HCT116 (cell line): ENCODE measurements at regions not wholly inside any gene's neighbourhood (a gene's known extent, or its start where the extent isn't known, plus 50 kb on each side); places are given as distances from the start of the nearest gene placed in this dataset.

Experiments used
- ATAC-seq: fragments of 200-7000 bp; cut with Tn5 transposase; 2 replicates; pipeline ENCODE4 v1.9.1; 2020; ENCODE audit warnings: mild to moderate bottlenecking, moderate library complexity
- BruUV-seq: library from RNA; stranded (reverse); fragments of 400-500 nt; replicated peaks from 2 replicates; lab custom pipeline; 2021; lab: Mats Ljungman, UMichigan
- CTCF ChIA-PET: fragments of 300-600 bp; sonication (Branson Sonifier 250); formaldehyde crosslinking; loops from one replicate; lab custom pipeline; 2021; ENCODE audit warnings: antibody characterized with exemption; lab: Charles Lee
- POLR2A ChIA-PET: fragments of 300-600, 350-600 bp; sonication (Branson Sonifier 250); formaldehyde crosslinking; loops from one replicate; lab custom pipeline; 2021; ENCODE audit warnings: antibody characterized with exemption; lab: Charles Lee
- RAD21 ChIA-PET, 2 experiments: fragments of 300-600 bp; sonication (Branson Sonifier 250); formaldehyde crosslinking; loops; one replicate each; lab custom pipeline; 2023; ENCODE audit warnings: low total read pairs in 2 of 2; ENCODE audit not compliant: uncharacterized antibody in 2 of 2, unreplicated experiment in 2 of 2, low non-redundant PET in 1 of 2; lab: Charles Lee
- DNase-seq: peaks from one replicate; pipeline ENCODE4 v3.0.0-alpha.2; 2010; ENCODE audit warnings: low read depth, low spot score
- H2AFZ ChIP-seq: fragments of 200-600 bp; shearing (Covaris generic), sonication (generic); 2 replicates; pipeline ENCODE4 v1.6.1; 2017; ENCODE audit warnings: low read depth, mixed run types, mixed read lengths, antibody characterized with exemption, low read length; ENCODE audit not compliant: poor library complexity, severe bottlenecking
- H3K27ac ChIP-seq: 2 replicates; pipeline ENCODE4 v1.5.1; 2012; ENCODE audit warnings: low read depth, low read length
- H3K27me3 ChIP-seq: fragments of 200-600 bp; sonication (generic); 2 replicates; pipeline ENCODE4 v1.6.1; 2016; ENCODE audit warnings: mixed run types, low read length, mixed read lengths; ENCODE audit not compliant: insufficient read depth
- H3K36me3 ChIP-seq, 2 experiments: fragments of 200-500 bp in 1 of 2; fragments of 200-600 bp in 1 of 2; sonication (Bioruptor generic) in 1 of 2; sonication (generic) in 1 of 2; 2 replicates each; pipeline versions ENCODE4 v1.5.1 to v1.6.1; 2014 to 2016; ENCODE audit warnings: low read length in 2 of 2, inconsistent platforms in 1 of 2, mixed read lengths in 1 of 2, mixed run types in 1 of 2; ENCODE audit not compliant: insufficient read depth in 2 of 2, control insufficient read depth in 1 of 2
- H3K4me1 ChIP-seq, 2 experiments: fragments of 200-600 bp in 1 of 2; sonication (generic) in 1 of 2; 2 replicates each; pipeline versions ENCODE4 v1.5.1 to v1.6.1; 2012 to 2017; ENCODE audit warnings: low read length in 2 of 2, inconsistent platforms in 1 of 2, mild to moderate bottlenecking in 1 of 2, mixed read lengths in 1 of 2, mixed run types in 1 of 2, moderate library complexity in 1 of 2; ENCODE audit not compliant: insufficient read depth in 2 of 2, control insufficient read depth in 1 of 2
- H3K4me2 ChIP-seq: fragments of 200-600 bp; sonication (generic); 2 replicates; pipeline ENCODE4 v1.6.1; 2017; ENCODE audit warnings: mixed run types, low read length, mixed read lengths
- H3K4me3 ChIP-seq, 2 experiments: fragments of 200-600 bp in 1 of 2; sonication (generic) in 1 of 2; replicated peaks in 1 of 2; 2 replicates each; pipeline ENCODE4 v1.5.1; 2011 to 2016; ENCODE audit warnings: low read length in 2 of 2, control low read depth in 1 of 2, low read depth in 1 of 2, mild to moderate bottlenecking in 1 of 2, mixed read lengths in 1 of 2, mixed run types in 1 of 2
- H3K79me2 ChIP-seq: fragments of 200-600 bp; sonication (generic); 2 replicates; pipeline ENCODE4 v1.6.1; 2017; ENCODE audit warnings: mild to moderate bottlenecking, mixed run types, low read length, moderate library complexity, mixed read lengths; ENCODE audit not compliant: insufficient read depth
- H3K9ac ChIP-seq: fragments of 200-600 bp; sonication (generic); 2 replicates; pipeline ENCODE4 v1.6.1; 2016; ENCODE audit warnings: low read length, mixed read lengths
- H3K9me2 ChIP-seq: fragments of 200-600 bp; sonication (generic), shearing (Covaris generic); 2 replicates; pipeline ENCODE4 v1.6.1; 2017; ENCODE audit warnings: mixed run types, mild to moderate bottlenecking, moderate library complexity; ENCODE audit not compliant: insufficient read depth
- H3K9me3 ChIP-seq, 2 experiments: fragments of 200-500 bp in 1 of 2; fragments of 200-600 bp in 1 of 2; sonication (Bioruptor generic) in 1 of 2; sonication (generic) in 1 of 2; 2 replicates each; pipeline ENCODE4 v1.6.1; 2014 to 2017; ENCODE audit warnings: low read length in 2 of 2, mixed read lengths in 2 of 2, inconsistent platforms in 1 of 2, low read depth in 1 of 2, mild to moderate bottlenecking in 1 of 2, mixed run types in 1 of 2, moderate library complexity in 1 of 2; ENCODE audit not compliant: control insufficient read depth in 1 of 2, insufficient read depth in 1 of 2
- H4K20me1 ChIP-seq: fragments of 200-600 bp; sonication (generic), shearing (Covaris generic); 2 replicates; pipeline ENCODE4 v1.6.1; 2017; ENCODE audit warnings: mixed run types, mild to moderate bottlenecking, moderate library complexity; ENCODE audit not compliant: insufficient read depth
- EZH2 ChIP-seq: fragments of 200-600 bp; sonication (generic); IDR thresholded peaks from 2 replicates; pipeline ENCODE4 v1.6.1; 2017; ENCODE audit warnings: antibody characterized with exemption, mixed run types
- POLR2AphosphoS5 ChIP-seq: IDR thresholded peaks from 2 replicates; pipeline ENCODE4 v1.6.1; 2011; ENCODE audit warnings: mild to moderate bottlenecking, low read depth, low read length, moderate library complexity
- SIN3A ChIP-seq: IDR thresholded peaks from 2 replicates; pipeline ENCODE4 v1.6.1; 2012; ENCODE audit warnings: low read depth
- ZNF274 ChIP-seq: fragments of 200-500 bp; sonication (Bioruptor generic); IDR thresholded peaks from 2 replicates; pipeline ENCODE4 v1.6.1; 2014; ENCODE audit warnings: mild to moderate bottlenecking, low read depth, low read length, inconsistent platforms
- intact Hi-C: fragments of 100-400 bp; cut with micrococcal nuclease; formaldehyde crosslinking; loops from 2 replicates; pipeline ENCODE4 v1.10.0; 2022
- TF ChIP-seq, protein P1 (sequence below), 3 experiments: fragments of 200-600 bp in 1 of 3; sonication (generic) in 1 of 3; IDR thresholded peaks in 2 of 3; conservative IDR thresholded peaks in 1 of 3; 2 replicates each; pipeline ENCODE4 v1.5.1; 2012 to 2017; ENCODE audit warnings: low read depth in 2 of 3, low read length in 2 of 3, antibody characterized with exemption in 1 of 3, borderline replicate concordance in 1 of 3, control low read depth in 1 of 3, mild to moderate bottlenecking in 1 of 3, mixed read lengths in 1 of 3, mixed run types in 1 of 3, moderate library complexity in 1 of 3; ENCODE audit not compliant: insufficient read depth in 1 of 3
- TF ChIP-seq, protein P2 (sequence below): IDR thresholded peaks from 2 replicates; pipeline ENCODE4 v1.6.1; 2011; ENCODE audit warnings: mild to moderate bottlenecking, low read length, moderate library complexity; ENCODE audit not compliant: insufficient replicate concordance; ENCODE audit errors: extremely low read depth

DNA sequence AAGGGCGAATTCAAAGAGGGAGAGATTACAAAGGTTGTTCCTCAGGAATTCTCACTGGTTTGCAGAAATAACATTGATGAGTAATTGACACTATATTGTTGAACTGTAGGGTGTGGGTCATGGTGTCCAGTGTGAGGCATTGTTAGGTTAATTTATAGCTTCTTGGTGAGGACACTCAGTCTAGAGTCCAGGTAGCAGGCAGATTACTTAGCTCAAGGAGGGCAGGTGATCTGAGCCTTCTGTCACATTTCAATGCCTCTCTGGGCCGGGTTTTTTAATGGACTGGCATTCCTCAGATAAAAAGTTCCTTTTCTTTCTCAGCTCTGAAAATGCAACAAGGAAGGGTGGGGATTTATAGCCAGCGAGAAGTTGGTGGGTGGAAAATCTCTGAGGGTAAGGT lies 194.2 kb upstream of the PROK2 start:
- no peak for ATAC-seq
- no TSS peak for BruUV-seq
- POLR2A ChIA-PET, result no interaction called here

DNA sequence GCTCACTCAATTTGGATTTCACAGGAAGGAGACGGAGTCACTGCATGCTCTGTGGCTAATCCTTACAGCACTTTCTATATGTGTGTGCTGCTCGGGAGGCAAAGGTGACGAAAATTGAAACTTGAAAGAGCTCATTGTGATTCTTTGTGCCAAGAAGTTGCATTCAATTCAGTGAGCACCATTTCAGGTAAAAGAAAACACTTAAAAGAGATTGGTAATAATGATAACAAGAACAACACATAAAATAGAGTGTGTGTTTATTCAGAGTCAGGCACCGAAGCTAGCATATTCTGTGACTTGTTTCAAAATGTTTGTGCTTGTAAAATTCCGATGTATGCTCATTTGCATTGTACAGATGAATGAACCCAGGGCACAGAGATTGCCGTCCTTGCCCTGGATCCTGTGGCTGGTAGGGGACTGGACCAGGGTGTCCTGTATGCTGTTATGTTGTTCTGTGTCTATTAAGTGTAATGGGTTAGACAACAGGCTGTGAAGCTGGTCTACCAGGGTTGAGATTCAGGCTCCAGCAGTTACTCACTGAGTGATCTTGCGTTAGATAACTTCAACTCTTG lies 193.3 kb upstream of the PROK2 start:
- H3K79me2 ChIP-seq, result no peaks in the 10 kb centered on the region

More for the DNA sequence above, 194.2 kb upstream of the PROK2 start:
- H3K4me1 ChIP-seq, result peaks cover 10 to 25% of the 10 kb centered on the region in 2 experiments
- H3K27me3 ChIP-seq, result peaks cover 7% of the 10 kb centered on the region; the same call in 1 of the 2 replicates
- no peak for DNase-seq
- TF ChIP-seq EZH2 (no peak), SIN3A (no peak), ZNF274 (no peak), POLR2AphosphoS5 (no peak)
- TF ChIP-seq, protein P1, sequence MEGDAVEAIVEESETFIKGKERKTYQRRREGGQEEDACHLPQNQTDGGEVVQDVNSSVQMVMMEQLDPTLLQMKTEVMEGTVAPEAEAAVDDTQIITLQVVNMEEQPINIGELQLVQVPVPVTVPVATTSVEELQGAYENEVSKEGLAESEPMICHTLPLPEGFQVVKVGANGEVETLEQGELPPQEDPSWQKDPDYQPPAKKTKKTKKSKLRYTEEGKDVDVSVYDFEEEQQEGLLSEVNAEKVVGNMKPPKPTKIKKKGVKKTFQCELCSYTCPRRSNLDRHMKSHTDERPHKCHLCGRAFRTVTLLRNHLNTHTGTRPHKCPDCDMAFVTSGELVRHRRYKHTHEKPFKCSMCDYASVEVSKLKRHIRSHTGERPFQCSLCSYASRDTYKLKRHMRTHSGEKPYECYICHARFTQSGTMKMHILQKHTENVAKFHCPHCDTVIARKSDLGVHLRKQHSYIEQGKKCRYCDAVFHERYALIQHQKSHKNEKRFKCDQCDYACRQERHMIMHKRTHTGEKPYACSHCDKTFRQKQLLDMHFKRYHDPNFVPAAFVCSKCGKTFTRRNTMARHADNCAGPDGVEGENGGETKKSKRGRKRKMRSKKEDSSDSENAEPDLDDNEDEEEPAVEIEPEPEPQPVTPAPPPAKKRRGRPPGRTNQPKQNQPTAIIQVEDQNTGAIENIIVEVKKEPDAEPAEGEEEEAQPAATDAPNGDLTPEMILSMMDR (IDR thresholded peaks at IDR 0.05 in 2 of 3, conservative IDR thresholded peaks at IDR 0.05 in 1 of 3; ENCODE audit: borderline replicate concordance in 1 of 3, insufficient read depth in 1 of 3, low read depth in 2 of 3, low read length in 2 of 3), result no peak
- no peaks in the 10 kb centered on the region for H3K79me2 ChIP-seq
- H3K9me2 ChIP-seq, result no peaks in the 10 kb centered on the region
- no peak overlapping the region for H3K27ac ChIP-seq
- intact Hi-C loops, result no loop called here
- H3K9me3 ChIP-seq, result no peaks in the 10 kb centered on the region
- CTCF ChIA-PET, result no interaction called here
- H2AFZ ChIP-seq, result no peak overlapping the region
- no peaks in the 10 kb centered on the region for H3K36me3 ChIP-seq
- no peak overlapping the region for H3K9ac ChIP-seq
- RAD21 ChIA-PET, result no interaction called here
- H4K20me1 ChIP-seq, result no peaks in the 10 kb centered on the region
- no peak overlapping the region for H3K4me2 ChIP-seq
- H3K4me3 ChIP-seq, result no peak overlapping the region

More for the DNA sequence above, 193.3 kb upstream of the PROK2 start:
- Histone ChIP-seq H3K27me3 (peaks cover 7% of the 10 kb centered on the region; the same call in 1 of the 2 replicates), H3K4me1 (peaks cover 8 to 18% of the 10 kb centered on the region in 2 experiments), H3K9me2 (no peaks in the 10 kb centered on the region), H3K4me3 (no peak overlapping the region), H3K4me2 (no peak overlapping the region), H3K27ac (no peak overlapping the region), H4K20me1 (no peaks in the 10 kb centered on the region), H3K9ac (no peak overlapping the region), H2AFZ (no peak overlapping the region), H3K9me3 (no peaks in the 10 kb centered on the region), H3K36me3 (no peaks in the 10 kb centered on the region)
- ATAC-seq, result no peak
- TF ChIP-seq, protein P1 (IDR thresholded peaks at IDR 0.05 in 2 of 3, conservative IDR thresholded peaks at IDR 0.05 in 1 of 3; ENCODE audit: borderline replicate concordance in 1 of 3, insufficient read depth in 1 of 3, low read depth in 2 of 3, low read length in 2 of 3), result no peak
- TF ChIP-seq, protein P2, sequence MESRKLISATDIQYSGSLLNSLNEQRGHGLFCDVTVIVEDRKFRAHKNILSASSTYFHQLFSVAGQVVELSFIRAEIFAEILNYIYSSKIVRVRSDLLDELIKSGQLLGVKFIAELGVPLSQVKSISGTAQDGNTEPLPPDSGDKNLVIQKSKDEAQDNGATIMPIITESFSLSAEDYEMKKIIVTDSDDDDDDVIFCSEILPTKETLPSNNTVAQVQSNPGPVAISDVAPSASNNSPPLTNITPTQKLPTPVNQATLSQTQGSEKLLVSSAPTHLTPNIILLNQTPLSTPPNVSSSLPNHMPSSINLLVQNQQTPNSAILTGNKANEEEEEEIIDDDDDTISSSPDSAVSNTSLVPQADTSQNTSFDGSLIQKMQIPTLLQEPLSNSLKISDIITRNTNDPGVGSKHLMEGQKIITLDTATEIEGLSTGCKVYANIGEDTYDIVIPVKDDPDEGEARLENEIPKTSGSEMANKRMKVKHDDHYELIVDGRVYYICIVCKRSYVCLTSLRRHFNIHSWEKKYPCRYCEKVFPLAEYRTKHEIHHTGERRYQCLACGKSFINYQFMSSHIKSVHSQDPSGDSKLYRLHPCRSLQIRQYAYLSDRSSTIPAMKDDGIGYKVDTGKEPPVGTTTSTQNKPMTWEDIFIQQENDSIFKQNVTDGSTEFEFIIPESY, result no peak
- RAD21 ChIA-PET, result no interaction called here
- no TSS peak for BruUV-seq
- POLR2A ChIA-PET, result no interaction called here
- no peak for DNase-seq
- CTCF ChIA-PET, result interaction anchor here (0.5 kb wide), 1 partner anchor 926 kb away, joined by 4 read pairs; no protein-coding TSS in a partner anchor
- intact Hi-C loops, result no loop called here
